Stimulated activated CD8-positive, alpha-beta memory T cell treated with anti-CD3 and anti-CD28 coated beads, Interleukin-12 subunit alpha, Interleukin-12 subunit beta, amount 100 ng/mL, for 4 hours (primary cell): ENCODE measurements at regions not wholly inside any gene's neighbourhood (a gene's known extent, or its start where the extent isn't known, plus 50 kb on each side); places are given as distances from the start of the nearest gene placed in this dataset.

ENCODE experiments used
- DNase-seq: peaks from one replicate; pipeline ENCODE4 v3.0.0-alpha.2; 2020; ENCODE audit warnings: low read depth

DNA sequence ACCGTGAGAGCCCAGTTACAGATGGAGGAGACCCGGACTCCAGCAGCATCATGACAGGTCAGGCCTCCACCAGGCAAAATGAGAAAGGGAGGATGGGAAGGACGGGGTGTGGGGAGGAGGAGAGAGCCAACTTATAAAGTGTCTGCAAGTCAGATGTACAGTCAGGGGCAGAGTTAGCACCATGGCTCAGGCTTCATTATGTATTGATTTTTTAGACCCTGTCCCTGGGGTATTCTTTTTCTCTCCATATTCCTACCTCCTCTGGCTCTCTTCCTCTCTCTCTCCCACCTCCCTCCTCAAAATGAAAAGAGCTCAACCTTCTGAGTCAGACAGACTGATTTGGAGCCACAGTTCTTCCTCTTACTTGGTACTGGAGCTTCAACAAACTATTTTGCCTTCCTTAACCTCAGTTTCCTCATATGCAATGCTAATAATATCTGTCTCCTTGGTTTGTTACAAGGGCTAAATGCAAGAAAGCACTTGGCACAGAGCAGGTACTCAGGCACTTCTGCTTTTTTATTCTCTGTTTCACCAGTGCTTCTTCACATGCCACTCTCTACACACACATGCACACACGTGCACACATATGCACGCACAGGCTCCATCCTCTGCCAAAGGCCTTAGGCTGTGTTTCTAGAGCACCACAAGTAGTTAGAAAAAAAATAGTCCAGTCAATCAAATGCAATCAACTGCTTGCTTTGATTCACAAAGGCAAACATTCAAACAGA lies 92.3 kb upstream of the PKDCC start:
- DNase-seq: no peak

DNA sequence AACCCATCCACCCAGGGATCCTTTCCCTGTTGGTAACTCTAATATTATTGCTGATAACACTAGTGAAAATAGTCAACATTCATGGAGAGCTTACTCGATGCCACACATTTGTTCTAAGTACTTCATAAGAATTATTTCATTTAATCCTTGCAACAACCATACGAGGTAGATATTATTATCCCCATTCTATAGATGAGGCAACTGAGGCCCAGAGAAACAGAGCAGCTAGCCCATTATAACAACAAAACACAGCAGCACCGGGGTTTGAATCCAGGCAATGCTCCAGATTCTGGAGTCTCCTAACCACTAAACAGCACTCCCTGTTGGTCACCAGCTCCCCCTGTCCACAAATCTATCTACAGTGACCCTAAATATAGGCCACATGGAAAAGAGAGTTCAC lies 90.4 kb upstream of the PKDCC start:
- no peak for DNase-seq

DNA sequence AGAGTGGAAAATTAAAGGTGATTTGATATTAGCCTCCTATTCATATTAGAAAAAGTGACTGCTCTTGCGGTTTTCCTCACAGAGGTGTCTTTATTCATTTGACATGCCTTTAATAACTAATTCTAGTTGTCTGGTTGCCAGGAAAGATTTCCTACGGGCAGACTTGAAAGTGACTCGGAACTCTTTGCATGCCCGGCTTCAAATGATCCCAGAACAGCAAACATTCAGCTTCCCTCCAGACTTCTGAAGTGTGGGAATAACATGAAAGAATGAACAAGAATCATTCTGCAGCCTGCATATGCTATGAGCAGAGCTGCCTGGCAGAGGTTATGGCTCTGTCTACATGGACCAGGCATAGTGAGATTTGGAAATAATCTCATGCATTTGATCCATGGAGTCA lies 89.6 kb upstream of the PKDCC start:
- DNase-seq: no peak

DNA sequence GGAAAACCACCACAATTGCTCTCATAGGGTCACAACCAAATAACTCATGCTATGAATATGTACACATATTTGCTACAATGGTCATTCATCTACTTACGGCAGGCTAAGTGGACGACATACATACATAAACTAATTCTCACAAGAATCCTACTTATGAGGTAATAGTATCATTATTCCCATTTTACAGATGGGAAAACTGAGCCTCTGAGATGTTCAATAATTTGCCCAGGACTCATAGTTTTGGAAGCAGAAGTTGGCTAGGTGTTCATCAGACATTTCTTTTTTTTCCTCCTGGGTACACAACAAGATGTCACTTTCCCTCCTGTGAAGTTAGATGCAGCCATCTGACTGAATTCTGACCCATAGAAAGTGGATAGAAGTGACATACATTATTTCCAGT lies 89.0 kb upstream of the PKDCC start:
- no peak for DNase-seq

DNA sequence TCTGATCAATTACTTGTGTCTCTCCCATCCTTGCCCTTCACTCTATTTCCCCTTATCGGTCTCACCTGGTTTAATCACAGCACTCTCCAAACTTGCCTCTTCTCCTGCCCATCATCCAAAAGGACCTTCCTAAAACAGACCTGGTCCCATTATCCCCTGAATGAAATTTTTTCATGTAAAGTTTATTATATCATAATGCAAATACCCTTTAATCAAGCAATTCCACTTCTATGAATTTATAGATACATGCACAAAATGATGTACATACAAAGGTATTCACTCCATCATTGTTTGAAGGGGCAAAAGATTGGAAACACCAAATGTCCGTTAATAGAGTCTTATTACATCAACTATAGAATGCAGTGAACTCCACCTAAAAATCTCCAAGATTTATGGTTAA lies 88.1 kb upstream of the PKDCC start:
- DNase-seq: no peak

DNA sequence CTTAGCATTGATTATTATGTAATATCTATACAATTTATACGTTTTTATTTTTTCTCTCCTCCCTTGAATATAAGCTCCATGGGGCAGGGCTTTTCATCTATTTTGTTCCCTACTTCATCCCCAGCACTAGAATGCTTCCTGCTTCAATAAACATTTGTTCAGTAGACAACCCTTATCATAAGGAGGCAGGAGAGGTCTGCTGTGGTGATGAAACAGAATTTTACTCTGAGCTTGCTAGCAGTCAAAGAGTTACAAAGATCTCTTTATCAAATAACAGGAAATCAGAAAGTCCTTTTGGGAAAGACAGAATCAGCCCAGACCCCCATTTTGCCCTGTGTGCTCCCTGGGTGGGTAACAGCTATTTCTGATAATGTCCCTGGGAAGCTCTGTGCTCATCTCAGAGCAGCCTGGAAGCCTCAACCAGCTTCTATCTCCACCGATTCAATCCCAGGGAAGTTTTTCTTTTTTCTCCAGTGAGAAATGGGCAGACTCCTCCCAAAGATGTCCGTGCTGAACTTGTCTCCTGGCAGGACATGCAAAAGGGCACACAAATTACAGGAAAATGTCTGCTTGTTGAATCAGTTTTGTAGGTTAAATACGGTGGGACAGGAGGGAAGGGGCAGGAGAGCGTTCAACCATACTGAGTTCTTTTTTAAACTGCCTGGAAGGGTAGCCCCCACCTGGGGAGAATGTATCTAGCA lies 84.7 kb upstream of the PKDCC start:
- no peak for DNase-seq

DNA sequence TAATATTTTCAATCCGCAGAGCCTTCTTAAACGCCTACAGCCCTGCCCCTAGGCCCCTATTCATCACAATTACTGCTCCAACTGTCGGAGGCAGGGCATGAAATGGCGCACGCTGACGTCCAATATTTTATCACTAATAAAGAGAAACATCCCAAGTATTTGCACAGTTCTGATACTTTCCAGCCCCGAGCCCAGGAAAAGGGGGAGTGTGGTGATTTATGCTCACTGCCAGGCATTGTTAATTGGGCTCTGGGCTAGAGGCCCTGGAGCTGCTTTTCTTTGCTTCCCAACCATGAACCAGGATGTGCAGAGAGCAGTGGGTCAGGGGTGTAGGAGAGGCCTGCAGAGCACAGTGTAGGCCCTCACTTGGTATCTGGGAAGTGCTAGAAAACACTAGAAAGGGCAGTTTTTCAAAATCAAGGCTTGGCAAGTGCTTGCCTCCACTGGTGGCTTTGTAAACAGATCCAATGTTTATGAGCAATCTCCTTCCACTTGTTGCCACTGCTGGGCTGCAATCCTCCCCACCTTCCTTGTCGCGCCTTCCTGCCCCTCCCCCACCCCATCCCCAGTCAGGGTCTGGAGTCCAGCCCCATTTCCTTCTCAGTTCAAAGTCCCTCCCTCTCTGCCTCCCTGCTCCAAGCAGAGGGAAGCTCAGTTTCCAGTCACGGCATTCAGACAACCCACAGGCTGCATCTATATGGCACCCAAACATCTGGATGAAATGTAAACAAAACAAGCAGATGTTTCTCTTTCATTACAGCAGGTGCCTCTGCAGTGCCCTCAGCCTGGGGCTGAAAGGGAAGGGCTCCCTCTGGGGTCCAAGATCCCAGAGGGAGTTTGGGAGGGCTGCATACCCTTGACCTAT lies 83.9 kb upstream of the PKDCC start:
- no peak for DNase-seq

DNA sequence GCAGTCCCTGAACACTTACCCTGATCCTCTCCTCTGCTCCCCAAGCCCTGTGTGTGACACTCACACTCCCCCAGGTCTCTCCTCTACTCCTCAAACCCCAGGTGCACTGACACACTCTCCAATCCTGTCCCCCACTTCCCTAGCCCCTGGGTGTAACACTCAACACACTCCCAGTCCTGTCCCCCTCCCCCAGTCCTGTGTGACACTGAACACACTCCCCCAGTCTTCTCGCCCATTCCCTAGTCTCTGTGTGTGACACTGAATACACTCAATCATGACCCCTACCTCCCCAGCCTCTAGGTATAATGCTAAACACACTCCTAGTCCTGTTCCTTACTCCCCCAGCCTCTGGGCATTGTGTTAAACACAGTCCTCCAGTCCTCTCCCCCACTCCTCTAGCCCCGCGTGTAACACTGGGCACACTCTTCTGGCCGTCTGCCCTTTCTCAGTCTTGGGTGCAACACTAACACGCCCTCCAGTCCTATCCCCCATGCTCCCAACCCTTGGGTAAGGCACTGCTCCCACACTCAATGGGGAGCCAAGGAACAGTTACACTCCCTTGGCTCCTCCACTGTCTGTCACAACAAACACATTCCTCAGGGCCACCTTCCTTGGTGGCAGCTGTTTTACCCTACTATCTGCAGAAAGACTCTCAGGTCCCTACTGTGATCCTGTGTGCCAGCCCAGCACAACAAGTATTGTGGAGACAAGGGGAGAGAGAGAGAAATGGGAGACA lies 82.5 kb upstream of the PKDCC start:
- DNase-seq: no peak

DNA sequence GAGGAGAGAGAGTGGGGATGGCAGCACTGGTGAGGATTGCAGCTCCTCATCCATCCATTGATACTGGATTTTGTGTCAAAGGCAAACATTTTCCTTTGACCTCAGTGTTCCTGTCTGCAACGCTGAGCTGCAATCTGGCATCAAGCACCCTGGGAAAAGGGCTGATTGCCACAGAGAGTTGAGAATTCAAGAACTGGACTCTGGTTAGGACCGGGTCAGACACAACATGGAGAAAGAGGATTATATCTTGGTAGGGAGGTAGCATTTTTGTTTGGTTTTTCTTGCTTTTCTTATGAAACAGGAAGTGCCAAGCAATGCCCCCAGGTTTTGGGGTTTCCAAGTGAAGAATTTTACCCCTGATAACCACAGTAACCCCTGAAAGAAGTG lies 81.9 kb upstream of the PKDCC start:
- DNase-seq: no peak

DNA sequence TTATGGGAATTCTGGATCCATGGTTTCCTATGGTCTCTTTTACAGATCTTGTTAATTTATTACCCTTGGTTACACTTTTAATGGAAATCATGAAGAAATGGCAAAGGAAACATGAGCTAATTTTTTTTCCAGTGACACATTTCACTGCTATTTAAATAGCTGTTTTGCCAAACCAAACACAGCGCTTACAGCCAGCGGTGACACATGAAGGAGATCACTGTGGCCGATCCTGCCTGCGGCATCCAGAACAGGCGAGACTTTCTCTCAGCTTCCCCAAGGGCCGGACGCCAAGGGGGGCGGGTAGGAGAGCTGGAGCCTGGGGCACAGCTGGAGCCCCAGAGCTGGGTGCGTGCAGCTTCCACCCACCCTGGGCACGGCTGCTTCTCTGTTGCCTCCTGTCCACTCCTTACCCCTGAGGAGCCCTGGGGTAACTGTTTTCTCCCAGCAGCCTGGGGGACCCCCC lies 81.4 kb upstream of the PKDCC start:
- no peak for DNase-seq

DNA sequence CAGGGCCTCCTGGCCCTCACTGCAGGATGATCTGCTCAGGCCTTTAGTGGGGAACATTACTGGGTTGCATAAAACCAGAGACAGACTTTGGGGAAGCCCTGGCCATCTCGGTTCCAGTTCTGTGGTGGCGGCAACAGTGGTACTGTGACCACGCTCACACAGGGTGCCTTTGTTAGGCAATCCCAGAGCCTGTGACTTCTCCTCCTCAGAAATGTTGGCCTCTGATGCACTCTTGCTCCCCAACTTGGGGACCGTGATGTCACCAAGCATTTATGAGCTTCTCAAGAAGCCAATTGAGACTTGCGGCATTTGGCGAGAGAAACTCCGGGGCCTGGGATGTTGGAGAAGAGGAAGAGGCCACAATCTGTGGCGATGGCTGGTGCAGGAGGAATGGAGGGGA lies 80.9 kb upstream of the PKDCC start:
- DNase-seq: no peak

DNA sequence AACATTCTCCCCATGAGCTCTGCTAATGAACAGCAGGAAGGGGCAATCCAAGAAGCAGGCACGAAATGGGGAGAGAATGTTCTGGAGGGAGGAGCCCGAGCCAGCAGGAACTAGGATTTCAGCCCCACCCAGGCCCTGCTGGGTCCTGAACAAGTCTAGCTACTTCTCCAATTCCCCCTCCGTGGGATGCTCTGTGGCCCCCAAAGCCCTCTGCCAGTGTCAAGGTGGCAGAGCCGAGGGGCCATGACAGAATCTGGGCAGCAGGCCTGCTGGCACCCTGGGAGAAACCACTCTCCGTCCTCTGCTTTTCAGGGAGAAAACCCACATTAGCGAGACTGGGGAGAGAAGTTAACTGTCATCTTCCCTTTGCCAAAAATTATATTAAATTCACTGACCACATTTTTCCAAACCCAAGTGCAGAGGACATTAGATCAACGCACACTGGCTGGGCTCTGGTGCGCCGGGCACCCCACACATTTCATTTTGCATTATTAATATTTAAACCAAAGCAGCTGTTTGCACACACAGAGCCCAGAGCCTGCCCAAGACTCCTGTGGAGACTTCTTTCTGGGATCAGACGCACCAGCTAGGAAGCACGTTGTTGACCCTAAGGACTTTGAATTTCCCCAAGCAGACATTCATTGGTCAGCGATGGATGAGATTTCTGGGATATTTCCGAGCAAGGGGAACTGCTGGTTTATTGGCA lies 80.2 kb upstream of the PKDCC start:
- no peak for DNase-seq

DNA sequence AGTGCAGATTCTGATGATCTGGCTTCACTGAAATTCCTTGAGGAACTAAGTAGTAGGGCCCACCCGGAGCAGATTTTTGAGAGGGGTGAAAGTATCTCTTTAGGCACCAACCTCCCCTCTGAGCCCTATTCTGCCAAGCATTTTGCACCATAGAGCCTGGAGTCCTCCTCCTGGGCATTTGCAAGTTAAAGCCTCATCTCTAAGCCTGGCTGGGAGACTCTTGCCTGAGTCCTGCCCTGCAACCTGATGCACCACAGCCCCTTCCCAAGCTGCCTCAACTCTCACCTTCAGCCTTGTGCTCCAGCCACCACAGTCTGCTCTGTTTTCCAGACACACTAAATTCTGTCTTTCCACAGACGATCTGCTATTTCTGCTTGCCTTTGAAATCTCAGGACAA lies 79.6 kb upstream of the PKDCC start:
- no peak for DNase-seq

DNA sequence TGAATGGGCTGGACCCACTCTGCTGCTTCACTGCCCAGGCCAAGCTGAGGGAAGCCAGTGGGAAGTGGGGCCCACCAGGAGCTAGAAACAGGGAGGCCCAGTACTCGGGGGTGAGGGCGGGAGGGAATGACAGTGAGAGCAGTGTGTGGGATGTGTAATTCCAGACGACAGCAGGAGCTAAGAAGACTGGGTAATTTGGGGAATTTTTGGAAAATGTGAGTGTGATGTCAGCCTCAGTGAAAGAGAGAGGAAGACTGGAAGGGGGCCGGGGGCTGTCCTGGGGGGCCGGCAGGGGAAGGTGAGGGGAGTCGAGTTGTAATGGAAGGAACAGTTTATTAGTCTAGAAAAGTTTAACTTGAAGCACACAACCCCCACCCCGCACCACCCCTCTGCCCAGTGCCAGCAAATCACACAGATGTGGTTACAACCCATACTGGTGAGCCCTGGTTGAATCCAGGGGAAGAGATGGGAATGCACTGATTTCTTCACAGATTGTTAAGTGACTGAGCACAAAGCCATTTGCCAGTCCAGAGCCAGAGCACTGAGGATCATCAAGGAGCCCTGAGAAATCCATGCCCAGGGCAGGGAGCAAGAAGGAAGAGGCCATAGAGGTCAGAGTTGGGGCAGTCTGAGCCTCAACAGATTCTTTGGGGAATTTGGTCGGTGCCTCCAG lies 76.7 kb upstream of the PKDCC start:
- DNase-seq: no peak

DNA sequence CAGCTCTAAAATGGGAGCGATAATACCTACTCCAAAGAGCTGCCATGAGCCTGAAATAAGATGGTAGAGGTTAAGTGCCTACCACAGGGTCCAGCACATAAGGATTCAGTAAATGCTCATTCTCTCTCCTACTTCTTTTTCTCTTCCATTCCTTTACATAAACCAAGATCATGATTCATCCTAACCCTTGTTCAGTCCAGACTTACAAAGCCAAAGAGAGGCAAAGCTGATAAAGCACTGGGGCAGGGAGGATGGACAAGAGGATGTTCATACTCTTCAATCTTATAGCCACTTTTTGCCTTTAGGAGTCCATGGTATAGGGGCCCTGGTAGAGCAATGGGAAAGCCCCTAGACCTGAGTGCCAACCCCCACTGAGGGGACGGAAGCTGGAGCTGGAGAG lies 75.6 kb upstream of the PKDCC start:
- no peak for DNase-seq

DNA sequence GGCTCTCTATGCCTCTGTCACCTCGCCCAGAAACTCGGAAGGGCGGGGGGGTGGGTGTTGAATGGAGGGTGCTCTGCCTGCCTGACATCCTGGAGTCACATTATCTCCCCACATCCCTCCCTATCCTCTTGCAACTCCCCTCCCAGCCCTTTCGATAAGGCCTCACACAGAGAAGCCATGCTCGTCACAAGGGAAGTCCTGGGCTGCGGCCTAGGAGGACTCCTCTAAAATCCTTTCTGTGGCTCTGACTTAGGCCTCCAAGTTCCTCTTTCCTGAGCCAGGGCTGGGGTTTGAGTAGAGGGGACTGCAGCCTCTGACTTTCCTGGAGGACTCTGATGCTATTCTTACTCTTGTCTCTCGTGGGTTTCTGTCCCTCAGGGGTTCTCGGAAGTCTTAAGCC lies 75.0 kb upstream of the PKDCC start:
- DNase-seq: no peak

DNA sequence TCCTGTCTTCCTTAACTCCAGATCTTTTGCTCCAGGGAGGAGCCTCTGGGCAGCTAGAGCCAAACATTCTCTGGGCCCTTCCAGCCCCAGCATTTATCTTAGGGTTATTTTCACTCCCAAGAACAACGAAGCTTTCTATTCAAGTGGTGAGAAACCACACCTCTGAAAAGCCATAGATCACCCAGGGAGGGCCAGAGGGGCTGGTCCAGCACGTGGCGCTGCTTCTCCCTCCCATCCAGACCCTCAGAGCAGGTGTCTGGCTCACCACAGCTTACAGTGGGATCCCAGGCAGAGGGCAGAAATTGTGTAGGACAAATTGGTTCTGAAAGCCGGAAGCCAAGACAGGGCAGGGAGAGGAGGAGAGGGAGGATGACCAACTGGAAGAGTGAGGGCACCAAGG lies 74.0 kb upstream of the PKDCC start:
- DNase-seq: no peak

DNA sequence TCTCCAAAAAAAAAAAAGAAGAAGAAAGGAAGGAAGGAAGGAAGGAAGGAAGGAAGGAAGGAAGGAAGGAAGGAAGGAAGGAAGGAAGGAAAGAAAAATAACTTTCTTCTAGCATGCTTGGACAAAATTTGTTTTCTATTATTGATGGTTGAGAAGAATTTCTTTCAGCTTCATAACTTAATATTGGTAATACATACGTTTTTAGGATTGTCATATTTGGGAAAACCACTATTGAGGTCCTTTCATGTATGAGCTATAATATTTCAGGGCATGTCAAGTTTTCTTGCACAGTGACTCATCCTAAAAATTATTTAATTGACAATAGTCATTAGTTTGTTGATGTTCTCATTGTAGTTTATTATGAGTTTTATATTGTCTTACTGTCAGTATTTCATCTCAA lies 66.4 kb upstream of the PKDCC start:
- no peak for DNase-seq

DNA sequence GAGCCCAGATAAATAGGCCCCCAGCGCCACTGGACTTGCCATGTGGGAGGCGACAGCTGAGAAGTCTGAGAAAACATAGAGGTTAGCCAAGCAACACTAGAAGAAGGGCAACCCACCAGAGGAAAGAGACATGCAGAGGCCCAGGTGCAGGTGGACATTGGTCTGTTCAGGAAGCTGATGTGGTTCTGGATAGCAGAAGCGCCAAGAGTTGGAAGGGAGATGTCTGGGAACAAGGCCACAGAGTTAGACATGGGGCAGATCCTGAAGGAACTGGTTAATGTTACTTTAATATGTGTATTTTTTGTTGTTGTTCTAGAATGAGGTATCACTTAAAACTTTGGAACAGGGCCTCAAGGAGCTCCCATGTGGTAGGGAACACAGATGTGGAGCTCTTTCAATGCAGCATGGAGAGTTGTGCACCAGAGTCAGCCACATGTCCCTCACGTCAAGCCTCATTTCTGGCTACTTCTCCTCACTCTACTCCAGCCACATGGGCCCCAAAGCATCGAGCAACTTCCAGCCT lies 62.2 kb upstream of the PKDCC start:
- no peak for DNase-seq

DNA sequence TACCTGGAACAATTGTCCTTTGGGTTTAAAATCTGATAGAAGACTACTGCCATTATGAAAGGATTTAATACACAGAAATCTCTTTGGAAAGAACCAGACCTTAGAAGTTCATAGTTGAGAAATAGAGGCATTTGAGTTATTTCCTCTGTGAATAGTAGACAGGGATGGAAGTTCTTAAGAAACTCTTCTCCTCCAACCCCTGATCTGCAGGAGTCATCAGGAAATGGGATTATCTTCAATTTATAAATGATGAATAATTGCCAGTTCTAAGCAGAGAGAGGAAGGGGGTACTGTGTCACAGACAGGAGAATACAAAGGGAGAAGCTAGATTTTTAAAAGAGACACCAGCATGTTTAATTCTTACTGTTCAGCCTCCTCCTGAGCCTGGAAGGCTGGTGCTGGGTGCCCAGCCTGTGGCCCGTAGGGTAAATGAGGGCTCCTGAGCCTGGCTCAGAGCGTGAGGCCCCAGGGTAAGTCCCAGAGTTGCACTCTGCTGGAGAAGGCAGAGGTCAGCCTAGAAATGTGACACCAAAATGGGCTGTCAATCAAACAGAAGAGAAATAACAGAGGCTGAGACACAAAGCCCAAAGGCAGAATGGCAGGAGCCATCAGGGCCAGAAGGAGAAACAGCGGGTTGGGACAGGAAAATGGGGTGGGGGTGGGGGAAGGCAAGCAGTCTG lies 58.2 kb upstream of the PKDCC start:
- no peak for DNase-seq
